ENCODE measurements at regions not wholly inside any gene's neighbourhood (a gene's known extent, or its start where the extent isn't known, plus 50 kb on each side); places are given as distances from the start of the nearest gene placed in this dataset.

GRCh38 chr4:163592212-163592611 is 97.7 kb downstream of the TMA16 start:
- H3K27me3 ChIP-seq (replicated peaks in 1 of 4; ENCODE audit: control insufficient read depth in 3 of 4, extremely low read depth in 1 of 4, insufficient read depth in 3 of 4, low read length in 3 of 4), result no peaks in the 10 kb centered on the region
- WGBS, 2 experiments (ENCODE audit: extremely low coverage in 1 of 2, insufficient coverage in 1 of 2, insufficient read length in 1 of 2, insufficient replicate concordance in 2 of 2, low coverage in 1 of 2, low lambda C conversion rate in 2 of 2, missing lambda C conversion rate in 1 of 2), result 90% methylated on average over 2 of the region's 2 CpGs; no CpG with 5 or more reads in 1 of the 2 experiments
- no peak for TF ChIP-seq SUZ12 (IDR thresholded peaks at IDR 0.05; ENCODE audit: low read length)
- TF ChIP-seq POLR2AphosphoS5 (IDR thresholded peaks at IDR 0.05; ENCODE audit: low read depth, low read length), result no peak
- no peak for TF ChIP-seq ATF2 (IDR thresholded peaks at IDR 0.05; ENCODE audit: low read length)
- TF ChIP-seq ATF3 (IDR thresholded peaks at IDR 0.05; ENCODE audit: insufficient read depth, low read depth, low read length), result no peak
- TF ChIP-seq CREB1 (IDR thresholded peaks at IDR 0.05), result no peak
- no peak for TF ChIP-seq KDM5A (IDR thresholded peaks at IDR 0.05; ENCODE audit: low read length)
- TF ChIP-seq BACH1 (IDR thresholded peaks at IDR 0.05; ENCODE audit: low read length), result no peak
- TF ChIP-seq EGR1 (IDR thresholded peaks at IDR 0.05; ENCODE audit: borderline replicate concordance, low read depth, low read length), result no peak
- TF ChIP-seq EZH2 (IDR thresholded peaks at IDR 0.05; ENCODE audit: low read depth, low read length, severe bottlenecking), result no peak
- no peak for TF ChIP-seq RNF2 (IDR thresholded peaks at IDR 0.05; ENCODE audit: borderline replicate concordance, low read depth, low read length, missing control alignments, poor library complexity, severe bottlenecking)
- no peak for TF ChIP-seq GTF2F1 (IDR thresholded peaks at IDR 0.05; ENCODE audit: borderline replicate concordance, low read depth, low read length)
- TF ChIP-seq TAF1 (IDR thresholded peaks at IDR 0.05; ENCODE audit: low read depth, low read length), result no peak

More at GRCh38 chr4:163592212-163592611, 97.7 kb downstream of the TMA16 start:
- no peak overlapping the region for H2AFZ ChIP-seq (ENCODE audit: low read length)
- no peak overlapping the region for H3K4me3 ChIP-seq (ENCODE audit: extremely low read depth in 1 of 4, insufficient read depth in 2 of 4, low read depth in 3 of 4, low read length in 4 of 4)
- H4K91ac ChIP-seq (replicated peaks; ENCODE audit: insufficient read length, low read length), result no peak overlapping the region
- no peak overlapping the region for H3K4ac ChIP-seq (replicated peaks; ENCODE audit: insufficient read length, low read depth, low read length)
- no peak overlapping the region for H3K27ac ChIP-seq (ENCODE audit: low read depth, low read length)
- no peak overlapping the region for H4K5ac ChIP-seq (ENCODE audit: insufficient read length, low read depth, low read length)
- H3K4me2 ChIP-seq (ENCODE audit: insufficient read depth in 1 of 2, low read depth in 2 of 2, low read length in 2 of 2), result no peak overlapping the region
- no peak overlapping the region for H3K23ac ChIP-seq (ENCODE audit: insufficient read length)
- peaks cover 2 to 4% of the 10 kb centered on the region in 2 experiments; a peak in 1 of 4 replicates for H3K9me3 ChIP-seq (ENCODE audit: insufficient read depth in 2 of 2, low read depth in 1 of 2, low read length in 1 of 2)
- H3K9ac ChIP-seq (replicated peaks in 1 of 4; ENCODE audit: extremely low read depth in 1 of 4, low read depth in 3 of 4, low read length in 3 of 4), result no peak overlapping the region
- no peak overlapping the region for H2BK20ac ChIP-seq (ENCODE audit: low read length)
- H3K23me2 ChIP-seq (ENCODE audit: low read depth, low read length), result no peaks in the 10 kb centered on the region
- H2BK5ac ChIP-seq (ENCODE audit: low read depth, low read length), result no peak overlapping the region
- no peaks in the 10 kb centered on the region for H3K36me3 ChIP-seq (ENCODE audit: control insufficient read depth in 2 of 4, insufficient read depth in 4 of 4, low read length in 3 of 4)
- H3K79me2 ChIP-seq (ENCODE audit: control insufficient read depth in 1 of 2, insufficient read depth in 2 of 2, low read length in 2 of 2), result no peaks in the 10 kb centered on the region
- H3K56ac ChIP-seq (replicated peaks; ENCODE audit: insufficient read length, low read depth, low read length), result no peak overlapping the region
- H3K18ac ChIP-seq (ENCODE audit: extremely low read depth, low read length), result no peak overlapping the region
- FAIRE-seq (no peak), DNase-seq (ENCODE audit: low read depth in 1 of 2, low spot score in 2 of 2) (no peak)
- H4K20me1 ChIP-seq (replicated peaks in 1 of 2; ENCODE audit: control insufficient read depth in 1 of 2, insufficient read depth in 2 of 2, low read length in 2 of 2), result no peaks in the 10 kb centered on the region
- H3K79me1 ChIP-seq (ENCODE audit: low read depth, low read length), result no peaks in the 10 kb centered on the region
- no peak overlapping the region for H2BK120ac ChIP-seq (replicated peaks; ENCODE audit: low read depth, low read length)
- H2BK12ac ChIP-seq (ENCODE audit: low read depth, low read length), result no peak overlapping the region
- CTCF ChIA-PET (ENCODE audit: partially characterized antibody), result interaction anchor here (1.7 kb wide), 1 partner anchor 36 kb away, joined by 3 read pairs; no protein-coding TSS in a partner anchor
- no peak overlapping the region for H2BK15ac ChIP-seq (ENCODE audit: low read length)
- H4K8ac ChIP-seq (ENCODE audit: extremely low read depth, insufficient read depth, low read length), result no peak overlapping the region
- no peaks in the 10 kb centered on the region for H3K4me1 ChIP-seq (replicated peaks in 1 of 4; ENCODE audit: control insufficient read depth in 3 of 4, insufficient read depth in 4 of 4, low read length in 3 of 4)
- POLR2A ChIA-PET (ENCODE audit: partially characterized antibody), result interaction anchor here (0.7 kb wide), 1 partner anchor 22 kb away, joined by 5 read pairs; no protein-coding TSS in a partner anchor
- no peak overlapping the region for H2AK5ac ChIP-seq (ENCODE audit: low read depth, low read length)
- no peak overlapping the region for H3K14ac ChIP-seq (ENCODE audit: insufficient read length)

All from H1 (cell line).